DOHH2 (cell line): ENCODE measurements at regions not wholly inside any gene's neighbourhood (a gene's known extent, or its start where the extent isn't known, plus 50 kb on each side); places are given as distances from the start of the nearest gene placed in this dataset.

Experiments
- H3F3A ChIP-seq: fragments of 200-600 bp; sonication (generic), shearing (Covaris generic); 2 replicates; pipeline ENCODE4 v1.6.0; 2016; ENCODE audit warnings: antibody characterized with exemption, mild to moderate bottlenecking; ENCODE audit not compliant: control insufficient read depth, insufficient read depth
- H3K27ac ChIP-seq: fragments of 200-600 bp; sonication (generic); 2 replicates; pipeline ENCODE4 v1.5.1; 2014; ENCODE audit warnings: low read depth, mild to moderate bottlenecking, low read length, moderate library complexity
- H3K27me3 ChIP-seq: fragments of 200-600 bp; sonication (generic); 2 replicates; pipeline ENCODE4 v1.6.1; 2014; ENCODE audit warnings: mild to moderate bottlenecking, low read length, mixed read lengths; ENCODE audit not compliant: control insufficient read depth
- H3K36me3 ChIP-seq: fragments of 200-600 bp; sonication (generic); 2 replicates; pipeline ENCODE4 v1.6.1; 2014; ENCODE audit warnings: mild to moderate bottlenecking, low read length, moderate library complexity, mixed read lengths; ENCODE audit not compliant: control insufficient read depth
- H3K4me1 ChIP-seq: fragments of 200-600 bp; sonication (generic); 2 replicates; pipeline ENCODE4 v1.6.1; 2014; ENCODE audit warnings: mild to moderate bottlenecking, low read length, mixed read lengths; ENCODE audit not compliant: control insufficient read depth
- H3K4me2 ChIP-seq: fragments of 200-600 bp; sonication (generic); 2 replicates; pipeline ENCODE4 v1.6.0; 2014; ENCODE audit warnings: mild to moderate bottlenecking, low read length, moderate library complexity
- H3K4me3 ChIP-seq: fragments of 200-600 bp; sonication (generic); 2 replicates; pipeline ENCODE4 v1.5.1; 2014; ENCODE audit warnings: mild to moderate bottlenecking, low read length, mixed read lengths
- H3K79me2 ChIP-seq: fragments of 200-600 bp; sonication (generic); 2 replicates; pipeline ENCODE4 v1.6.1; 2014; ENCODE audit warnings: mild to moderate bottlenecking, low read length, mixed read lengths; ENCODE audit not compliant: control insufficient read depth
- H3K9me2 ChIP-seq: fragments of 200-600 bp; sonication (generic); replicated peaks from 2 replicates; pipeline ENCODE4 v1.6.1; 2014; ENCODE audit warnings: mild to moderate bottlenecking, low read length, mixed read lengths; ENCODE audit not compliant: control insufficient read depth
- H3K9me3 ChIP-seq: fragments of 200-600 bp; sonication (generic); 2 replicates; pipeline ENCODE4 v1.6.1; 2014; ENCODE audit warnings: antibody characterized with exemption, low read length, mixed read lengths; ENCODE audit not compliant: control insufficient read depth, insufficient read depth
- H4K20me1 ChIP-seq: fragments of 200-600 bp; sonication (generic); 2 replicates; pipeline ENCODE4 v1.6.0; 2014; ENCODE audit warnings: low read depth, mild to moderate bottlenecking, antibody characterized with exemption, low read length, moderate library complexity; ENCODE audit not compliant: control insufficient read depth, insufficient read depth
- CTCF ChIP-seq: fragments of 200-600 bp; sonication (generic); IDR thresholded peaks from one replicate; pipeline ENCODE4 v1.5.1; 2014; ENCODE audit warnings: antibody characterized with exemption, mild to moderate bottlenecking, low read depth, low read length; ENCODE audit not compliant: poor library complexity, severe bottlenecking
- EZH2phosphoT487 ChIP-seq: fragments of 200-600 bp; sonication (generic); IDR thresholded peaks from 2 replicates; pipeline ENCODE4 v1.6.1; 2017; ENCODE audit warnings: borderline replicate concordance, mild to moderate bottlenecking, antibody characterized with exemption, low read length, moderate library complexity, mixed read lengths

GRCh38 chr11:122062763-122063162 is 53.3 kb downstream of the BLID start:
- no peaks in the 10 kb centered on the region for H3K4me1 ChIP-seq
- no peaks in the 10 kb centered on the region for H3K79me2 ChIP-seq
- no peaks in the 10 kb centered on the region for H3F3A ChIP-seq
- H3K27ac ChIP-seq: no peak overlapping the region
- no peaks in the 10 kb centered on the region for H3K9me2 ChIP-seq
- no peak overlapping the region for H3K4me3 ChIP-seq
- no peaks in the 10 kb centered on the region for H4K20me1 ChIP-seq
- no peak overlapping the region for H3K4me2 ChIP-seq
- no peaks in the 10 kb centered on the region for H3K36me3 ChIP-seq
- TF ChIP-seq CTCF (no peak), EZH2phosphoT487 (no peak)
- peaks cover 10% of the 10 kb centered on the region; the same call in 1 of the 2 replicates for H3K9me3 ChIP-seq
- no peaks in the 10 kb centered on the region for H3K27me3 ChIP-seq

- H3K4me3 ChIP-seq: no peak overlapping the region
- H3K36me3 ChIP-seq: no peaks in the 10 kb centered on the region
- H3K4me1 ChIP-seq: no peaks in the 10 kb centered on the region
- H3K9me2 ChIP-seq: no peaks in the 10 kb centered on the region
- H3K9me3 ChIP-seq: peaks cover 10% of the 10 kb centered on the region; the same call in 1 of the 2 replicates
- H3K79me2 ChIP-seq: no peaks in the 10 kb centered on the region
- H3K27me3 ChIP-seq: no peaks in the 10 kb centered on the region
- no peak overlapping the region for H3K4me2 ChIP-seq
- H3K27ac ChIP-seq: no peak overlapping the region
- TF ChIP-seq EZH2phosphoT487: no peak
- no peak for TF ChIP-seq CTCF
- H4K20me1 ChIP-seq: no peaks in the 10 kb centered on the region
- no peaks in the 10 kb centered on the region for H3F3A ChIP-seq
Observed at GRCh38 chr11:122059565-122059964, 56.5 kb downstream of the BLID start.

- H3K9me3 ChIP-seq: no peaks in the 10 kb centered on the region; the same call in 1 of the 2 replicates
- H3K36me3 ChIP-seq: no peaks in the 10 kb centered on the region
- TF ChIP-seq EZH2phosphoT487 (no peak), CTCF (no peak)
- no peak overlapping the region for H3K4me2 ChIP-seq
- no peaks in the 10 kb centered on the region for H3K79me2 ChIP-seq
- H3K4me3 ChIP-seq: no peak overlapping the region
- H3F3A ChIP-seq: no peaks in the 10 kb centered on the region
- H3K9me2 ChIP-seq: no peaks in the 10 kb centered on the region
- no peaks in the 10 kb centered on the region for H3K27me3 ChIP-seq
- H4K20me1 ChIP-seq: no peaks in the 10 kb centered on the region
- H3K4me1 ChIP-seq: no peaks in the 10 kb centered on the region
- no peak overlapping the region for H3K27ac ChIP-seq
Observed at GRCh38 chr11:122050021-122050690, 65.9 kb downstream of the BLID start.
